ENCODE measurements at regions not wholly inside any gene's neighbourhood (a gene's known extent, or its start where the extent isn't known, plus 50 kb on each side); places are given as distances from the start of the nearest gene placed in this dataset.

- no peaks in the 10 kb centered on the region for H3K27me3 ChIP-seq (ENCODE audit: control insufficient read depth in 1 of 2, insufficient read depth in 2 of 2, low read length in 2 of 2)
- Mint-ChIP-seq H3K27ac (no peak overlapping the region), H3K9me3 (peaks cover 15% of the 10 kb centered on the region), H3K4me1 (ENCODE audit: low read depth) (no peaks in the 10 kb centered on the region), H3K4me3 (no peak overlapping the region), H3K36me3 (ENCODE audit: low read depth) (no peaks in the 10 kb centered on the region), H3K27me3 (no peaks in the 10 kb centered on the region)
- ChIA-PET POLR2A (no interaction called here), CTCF (no interaction called here)
- DNase-seq (no peak), ATAC-seq (ENCODE audit: poor library complexity) (no peak)
- no peak overlapping the region for H3K27ac ChIP-seq (ENCODE audit: low read depth in 1 of 2, low read length in 2 of 2)
- no peak overlapping the region for H3K4me3 ChIP-seq (ENCODE audit: low read length)
- no peaks in the 10 kb centered on the region for H3K4me1 ChIP-seq (ENCODE audit: insufficient read depth, low read length)
- TF ChIP-seq CTCF (IDR thresholded peaks at IDR 0.05), result no peak
- H3K36me3 ChIP-seq (ENCODE audit: insufficient read depth, low read length), result no peaks in the 10 kb centered on the region
- H3K9me3 ChIP-seq (ENCODE audit: control insufficient read depth in 1 of 2, insufficient read depth in 1 of 2, low read length in 2 of 2), result peaks cover 0 to 10% of the 10 kb centered on the region in 2 experiments
- intact Hi-C loops (cut with DNase I, micrococcal nuclease), result no loop called here
These were observed 615.6 kb upstream of the SOX11 start for GRCh38 chr2:5076599-5076998.

- CTCF ChIA-PET, result interaction anchor here (0.9 kb wide), 1 partner anchor 11 kb away, joined by 3 read pairs; no protein-coding TSS in a partner anchor
- peaks cover 17% of the 10 kb centered on the region for H3K9me3 Mint-ChIP-seq
These were observed 614.6 kb upstream of the SOX11 start for GRCh38 chr2:5077479-5078089.

GRCh38 chr2:5083402-5083801 is 608.8 kb upstream of the SOX11 start:
- H3K4me3 ChIP-seq (ENCODE audit: low read length), result no peak overlapping the region
- Mint-ChIP-seq H3K27ac (no peak overlapping the region), H3K4me1 (ENCODE audit: low read depth) (no peaks in the 10 kb centered on the region), H3K9me3 (peaks cover 23% of the 10 kb centered on the region), H3K27me3 (no peaks in the 10 kb centered on the region), H3K36me3 (ENCODE audit: low read depth) (no peaks in the 10 kb centered on the region), H3K4me3 (no peak overlapping the region)
- CTCF ChIA-PET, result no interaction called here
- ATAC-seq (ENCODE audit: poor library complexity) (no peak), DNase-seq (no peak)
- no peak for TF ChIP-seq CTCF (IDR thresholded peaks at IDR 0.05)
- no peaks in the 10 kb centered on the region for H3K27me3 ChIP-seq (ENCODE audit: control insufficient read depth in 1 of 2, insufficient read depth in 2 of 2, low read length in 2 of 2)
- POLR2A ChIA-PET, result no interaction called here
- peaks cover 0 to 14% of the 10 kb centered on the region in 2 experiments for H3K9me3 ChIP-seq (ENCODE audit: control insufficient read depth in 1 of 2, insufficient read depth in 1 of 2, low read length in 2 of 2)
- H3K36me3 ChIP-seq (ENCODE audit: insufficient read depth, low read length), result no peaks in the 10 kb centered on the region
- H3K4me1 ChIP-seq (ENCODE audit: insufficient read depth, low read length), result no peaks in the 10 kb centered on the region
- no peak overlapping the region for H3K27ac ChIP-seq (ENCODE audit: low read depth in 1 of 2, low read length in 2 of 2)
- intact Hi-C loops (cut with DNase I, micrococcal nuclease), result no loop called here

More at GRCh38 chr2:5077479-5078089, 614.6 kb upstream of the SOX11 start:
- ATAC-seq (ENCODE audit: poor library complexity), result no peak
- no peaks in the 10 kb centered on the region for H3K36me3 ChIP-seq (ENCODE audit: insufficient read depth, low read length)
- POLR2A ChIA-PET, result no interaction called here
- no peak for TF ChIP-seq CTCF (IDR thresholded peaks at IDR 0.05)
- no peaks in the 10 kb centered on the region for H3K4me1 Mint-ChIP-seq (ENCODE audit: low read depth)
- no peaks in the 10 kb centered on the region for H3K27me3 Mint-ChIP-seq
- no peaks in the 10 kb centered on the region for H3K36me3 Mint-ChIP-seq (ENCODE audit: low read depth)
- H3K4me1 ChIP-seq (ENCODE audit: insufficient read depth, low read length), result no peaks in the 10 kb centered on the region
- H3K27ac ChIP-seq (ENCODE audit: low read depth in 1 of 2, low read length in 2 of 2), result no peak overlapping the region
- no peak overlapping the region for H3K4me3 Mint-ChIP-seq
- no peak for DNase-seq
- peaks cover 0 to 15% of the 10 kb centered on the region in 2 experiments for H3K9me3 ChIP-seq (ENCODE audit: control insufficient read depth in 1 of 2, insufficient read depth in 1 of 2, low read length in 2 of 2)
- no peaks in the 10 kb centered on the region for H3K27me3 ChIP-seq (ENCODE audit: control insufficient read depth in 1 of 2, insufficient read depth in 2 of 2, low read length in 2 of 2)
- intact Hi-C loops (cut with DNase I, micrococcal nuclease), result no loop called here
- no peak overlapping the region for H3K27ac Mint-ChIP-seq
- H3K4me3 ChIP-seq (ENCODE audit: low read length), result no peak overlapping the region

Data from CD4-positive, alpha-beta T cell (primary cell).